NCI-H2196 (cell line): ENCODE measurements at regions not wholly inside any gene's neighbourhood (a gene's known extent, or its start where the extent isn't known, plus 50 kb on each side); places are given as distances from the start of the nearest gene placed in this dataset.

Experiments
- DNase-seq: peaks from one replicate; lab custom pipeline; 2025; ENCODE audit not compliant: unreplicated experiment; lab: John Stamatoyannopoulos, UW

DNA sequence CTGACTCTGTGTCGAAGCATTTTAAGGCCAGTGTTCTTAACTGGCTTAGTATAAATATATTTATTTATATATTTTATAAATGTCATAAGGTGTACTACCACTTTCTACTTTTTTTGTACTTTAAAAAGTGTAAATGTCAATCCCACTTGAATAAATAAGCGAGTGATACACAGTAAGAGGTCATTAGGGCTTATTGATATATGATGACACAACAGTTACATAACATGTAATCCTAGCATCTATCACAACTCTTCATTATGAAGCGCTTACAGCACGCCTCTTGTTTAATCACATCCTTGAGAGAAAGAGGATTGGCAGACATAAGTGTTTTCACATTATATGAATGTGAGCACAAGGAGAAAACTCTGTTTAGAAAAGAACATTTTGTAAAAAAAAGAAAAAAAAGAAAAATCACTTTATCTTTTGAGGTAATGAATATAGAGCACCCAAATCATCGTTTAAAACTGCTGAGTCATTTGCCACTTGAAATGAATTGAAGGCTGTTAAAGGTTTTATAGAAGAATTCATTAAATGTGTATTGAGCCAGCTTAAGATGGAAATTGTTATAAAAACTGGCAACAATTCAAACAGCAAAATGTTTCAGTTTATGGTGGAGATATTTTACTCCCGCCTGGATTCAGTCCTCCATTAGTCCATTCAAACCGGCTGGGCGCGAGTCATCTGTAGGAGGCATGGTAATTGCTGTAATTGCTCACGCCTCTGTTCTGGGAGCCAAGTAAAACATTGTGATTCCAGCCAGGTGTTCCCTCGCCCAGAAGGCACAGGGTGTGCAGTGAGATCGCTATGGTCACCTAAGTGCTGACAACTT is 627.3 kb upstream of the KIRREL3 start:
- peak; percentile 61 for DNase-seq

DNA sequence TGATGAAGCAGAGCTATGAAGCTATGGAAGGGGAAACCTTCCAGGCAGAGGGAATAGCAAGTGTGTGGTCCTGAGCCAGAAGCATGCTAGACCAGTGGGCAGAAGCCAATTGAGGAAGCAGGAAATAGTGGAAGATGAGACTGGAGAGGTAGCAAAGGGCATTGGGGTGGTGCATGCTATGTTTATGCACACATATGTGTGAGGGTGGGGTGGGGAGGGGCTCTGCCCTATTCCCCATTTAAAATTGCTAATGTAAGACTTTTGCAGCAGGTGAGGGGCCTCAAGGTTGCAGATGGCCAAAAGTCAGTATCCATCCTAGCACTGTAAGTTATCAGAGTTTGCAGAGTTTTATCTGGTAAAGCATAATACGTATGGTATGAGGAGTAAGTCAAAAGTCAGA is 626.6 kb upstream of the KIRREL3 start:
- DNase-seq: no peak

DNA sequence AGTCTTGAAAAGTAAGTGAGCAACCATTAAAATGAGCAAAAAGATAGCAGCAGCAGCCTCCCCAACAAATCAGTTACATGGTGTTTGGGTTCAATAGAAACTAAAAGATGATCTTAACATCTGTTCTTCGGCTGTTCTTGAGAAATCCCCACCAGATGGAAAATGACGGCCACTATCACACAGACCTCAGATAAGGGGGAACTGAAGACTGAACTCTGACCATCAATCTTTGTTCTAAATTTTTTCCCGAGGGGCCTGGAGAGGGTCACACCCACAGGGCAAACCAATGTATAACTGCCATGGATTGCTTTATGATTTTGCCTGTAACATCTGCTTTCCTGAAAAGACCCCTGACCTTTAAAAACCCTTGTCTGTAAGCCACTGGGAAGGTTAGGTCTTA is 624.8 kb upstream of the KIRREL3 start:
- DNase-seq: no peak

DNA sequence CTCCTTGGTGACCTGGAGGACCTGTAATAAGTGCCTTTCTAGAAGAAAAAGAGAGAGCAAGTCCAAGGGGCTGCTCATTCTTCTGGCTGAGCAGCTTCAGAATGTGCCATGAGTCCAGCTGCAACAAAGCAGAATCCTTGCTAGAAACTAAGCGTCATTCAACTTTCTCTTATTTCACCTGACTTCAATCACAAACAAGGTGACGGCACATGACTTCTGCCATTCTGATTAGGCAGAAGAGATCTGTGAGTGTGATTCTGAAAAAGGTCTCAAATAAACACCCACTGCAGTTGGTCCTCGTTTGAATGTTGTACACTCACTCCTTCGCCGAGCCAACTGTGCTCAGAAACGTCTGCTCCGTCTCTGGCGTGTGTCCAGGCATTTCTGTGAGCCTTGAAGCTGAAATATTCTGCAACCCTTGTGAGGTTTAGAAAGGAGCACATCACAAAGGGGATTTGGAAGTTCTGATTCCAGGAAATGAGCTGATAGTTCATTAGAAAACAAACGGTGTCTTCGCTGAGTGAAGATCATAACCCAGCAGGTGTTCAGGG is 623.8 kb upstream of the KIRREL3 start:
- DNase-seq: no peak

DNA sequence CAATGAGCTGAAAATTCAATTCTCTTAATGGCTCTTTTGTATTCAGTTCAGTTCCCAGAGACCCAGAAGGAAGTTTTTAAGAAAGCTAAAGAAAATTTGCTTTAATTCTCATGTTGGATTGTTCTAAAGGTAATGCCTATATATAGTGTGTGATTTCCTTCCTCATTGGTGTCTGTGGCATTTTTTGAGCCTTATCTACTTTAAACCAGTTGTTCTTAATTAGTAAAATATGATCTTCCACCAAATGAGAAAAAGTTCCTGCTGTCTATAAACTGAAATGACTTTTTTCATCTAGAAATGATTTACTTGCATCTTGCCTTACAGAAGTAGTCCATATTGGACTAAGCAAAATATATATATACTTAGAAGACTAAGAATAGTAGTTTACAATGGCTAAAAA is 622.1 kb upstream of the KIRREL3 start:
- no peak for DNase-seq

DNA sequence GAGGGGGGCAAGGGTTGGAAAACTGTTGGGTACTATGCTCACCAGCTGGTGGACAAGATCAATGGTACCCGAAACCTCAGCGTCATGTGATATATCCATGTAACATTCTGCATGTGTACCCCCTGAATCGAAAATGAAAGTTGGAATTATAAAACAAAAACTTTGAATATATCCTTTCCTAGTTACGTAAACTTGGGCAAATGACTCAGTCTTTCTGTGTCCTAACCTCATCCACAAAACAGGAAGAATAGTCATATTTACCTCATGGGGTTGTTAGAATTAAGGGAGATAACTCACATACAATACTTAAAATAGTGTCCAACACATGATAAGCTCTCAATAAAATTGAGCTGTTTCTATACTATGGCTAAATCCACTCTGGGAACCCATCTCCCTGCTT is 620.1 kb upstream of the KIRREL3 start:
- no peak for DNase-seq

DNA sequence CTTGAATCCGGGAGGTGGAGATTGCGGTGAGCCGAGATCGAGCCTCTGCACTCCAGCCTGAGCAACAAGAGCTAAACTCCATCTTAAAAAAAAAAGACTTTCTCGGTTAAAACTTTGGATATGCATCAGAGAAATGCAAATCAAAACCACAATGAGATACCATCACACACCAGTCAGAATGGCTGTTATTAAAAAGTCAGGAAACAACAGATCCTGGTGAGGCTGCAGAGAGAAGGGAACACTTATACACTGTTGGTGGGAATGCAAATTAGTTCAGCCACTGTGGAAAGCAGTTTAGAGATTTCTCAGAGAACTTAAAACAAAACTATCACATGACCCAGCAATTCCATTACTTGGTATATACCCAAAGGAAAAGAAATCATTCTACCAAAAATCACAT is 619.4 kb upstream of the KIRREL3 start:
- DNase-seq: no peak

DNA sequence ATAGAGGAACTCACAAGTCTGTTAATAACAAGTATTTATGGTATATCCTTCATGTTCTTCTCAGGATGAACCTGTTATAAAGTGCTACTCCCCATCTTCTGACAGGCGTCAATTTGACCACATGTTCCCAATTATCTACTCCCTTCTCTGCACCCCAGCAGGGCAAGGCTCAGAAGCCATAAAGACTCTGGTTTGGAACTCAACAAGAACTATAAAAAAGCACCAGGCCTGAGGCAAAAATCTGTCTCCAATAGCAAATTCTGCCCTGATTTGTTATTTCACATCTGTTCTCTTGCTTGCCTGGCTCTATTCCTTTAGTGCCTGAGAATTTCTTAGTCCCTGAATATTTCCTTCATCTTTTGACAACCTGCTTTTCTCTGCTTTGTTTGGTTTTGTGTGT is 618.2 kb upstream of the KIRREL3 start:
- DNase-seq: no peak

DNA sequence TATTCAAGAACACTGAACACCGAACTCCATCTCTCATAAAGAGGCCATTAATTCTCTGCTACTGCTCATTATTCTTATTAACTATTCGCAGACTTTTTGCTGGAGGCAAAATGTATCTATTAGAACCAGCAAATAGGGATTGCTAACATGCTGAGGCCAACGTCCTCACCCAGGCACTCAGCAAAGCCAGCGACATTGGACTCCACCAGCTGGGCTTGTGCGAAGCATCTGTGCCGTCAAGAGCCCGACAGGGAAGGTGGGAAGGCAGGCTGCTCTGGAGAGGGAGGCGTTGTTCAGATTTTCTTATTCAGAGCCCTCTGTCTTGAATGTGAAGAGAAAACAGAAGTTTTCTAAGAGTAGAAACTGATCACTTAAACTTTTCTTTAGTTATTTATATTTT is 615.6 kb upstream of the KIRREL3 start:
- DNase-seq: no peak

DNA sequence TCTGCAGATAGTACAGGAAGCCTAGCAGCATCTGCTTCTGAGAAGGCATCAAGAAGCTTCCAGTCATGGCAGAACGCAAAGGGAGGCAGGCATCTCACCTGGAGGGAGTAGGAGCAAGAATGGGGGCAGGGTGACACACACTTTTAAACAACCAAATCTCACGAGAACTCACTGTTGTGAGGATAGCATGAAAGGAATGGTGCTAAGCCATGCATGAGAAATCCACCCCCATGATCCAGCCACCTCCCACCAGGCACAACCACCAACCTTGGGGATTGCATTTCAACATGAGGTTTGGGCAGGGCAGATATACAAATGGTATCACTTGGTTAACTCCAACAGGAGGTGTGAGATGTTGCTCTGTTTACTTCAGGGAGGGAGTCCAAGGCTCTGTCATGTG is 612.0 kb upstream of the KIRREL3 start:
- DNase-seq: no peak

DNA sequence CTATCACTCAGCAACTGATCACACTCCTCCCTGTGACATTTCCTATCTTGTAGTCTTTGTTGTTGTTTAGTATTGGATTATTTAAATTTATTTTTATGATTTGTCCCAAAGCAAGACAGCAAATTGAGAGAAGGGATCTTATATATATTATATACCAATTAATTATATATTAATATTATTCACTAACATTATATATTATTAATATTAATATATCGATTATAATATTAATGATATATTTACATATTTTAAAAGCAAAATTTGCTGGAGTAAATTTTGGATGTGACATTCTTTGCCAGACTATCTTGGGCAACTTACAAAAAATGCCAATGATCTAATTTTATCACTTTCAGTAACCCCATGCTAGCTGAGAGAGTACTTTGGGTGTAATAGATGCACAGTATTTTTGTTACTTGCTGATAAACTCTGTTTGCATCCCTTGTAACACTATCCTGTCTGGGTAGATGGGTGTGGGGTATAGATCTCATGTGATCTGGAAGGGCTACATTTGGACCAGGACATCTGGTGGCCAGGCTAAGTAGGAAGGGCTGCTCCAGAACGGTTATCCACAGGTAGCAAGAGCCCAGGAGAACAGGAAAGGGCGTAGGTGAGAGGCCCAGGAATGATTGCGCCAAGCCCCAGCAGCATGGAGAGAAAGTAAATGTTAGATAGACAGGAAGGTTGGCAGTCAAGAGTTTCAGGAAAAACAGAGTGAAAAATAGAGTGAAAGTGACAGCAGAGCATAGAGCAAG is 608.6 kb upstream of the KIRREL3 start:
- no peak for DNase-seq

DNA sequence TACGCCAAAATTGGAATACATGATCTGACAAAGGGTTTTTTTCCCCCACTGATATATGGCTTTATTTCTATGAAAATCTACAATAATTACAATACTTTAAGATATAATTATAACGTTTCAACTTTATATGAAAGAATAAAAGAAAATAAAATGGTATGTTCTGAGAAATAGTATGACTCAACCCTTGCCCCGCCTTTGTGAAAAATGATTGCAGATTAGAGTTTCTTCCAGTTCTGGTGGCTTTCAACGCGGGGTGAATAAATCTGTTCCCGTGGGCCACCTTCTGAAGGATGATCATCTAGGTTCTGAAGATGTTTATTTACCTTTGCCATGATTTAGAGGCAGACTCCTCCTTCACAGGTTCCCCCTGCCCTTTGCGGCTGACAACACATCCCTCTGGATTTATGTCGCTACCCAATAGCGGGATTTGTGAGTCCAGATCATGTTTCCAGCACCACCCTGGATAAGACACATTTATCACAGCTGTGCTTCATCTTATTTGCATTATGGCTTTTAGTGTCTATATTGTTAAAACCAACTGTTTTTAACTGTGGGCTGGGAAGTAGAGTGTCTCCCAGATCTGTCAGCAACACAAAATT is 607.0 kb upstream of the KIRREL3 start:
- no peak for DNase-seq

DNA sequence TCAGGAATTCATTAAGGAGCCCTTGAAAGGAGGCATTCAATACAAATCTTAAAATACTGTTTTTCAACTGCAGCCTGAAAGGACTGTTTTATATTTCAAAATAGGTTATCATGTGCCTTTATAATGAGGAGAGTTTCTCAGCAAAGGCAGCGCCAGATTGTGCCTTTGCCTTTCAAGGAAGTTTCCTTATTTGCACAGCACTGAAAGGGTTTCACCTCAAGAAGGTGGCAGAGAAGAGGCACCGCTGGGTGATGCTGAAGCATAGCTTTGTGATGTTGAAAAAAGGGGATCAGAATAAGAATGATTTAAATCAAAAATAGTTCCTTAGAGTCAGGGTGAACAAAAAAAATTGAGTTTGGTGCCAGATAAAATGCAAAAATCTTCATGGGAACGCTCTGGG is 601.0 kb upstream of the KIRREL3 start:
- no peak for DNase-seq

DNA sequence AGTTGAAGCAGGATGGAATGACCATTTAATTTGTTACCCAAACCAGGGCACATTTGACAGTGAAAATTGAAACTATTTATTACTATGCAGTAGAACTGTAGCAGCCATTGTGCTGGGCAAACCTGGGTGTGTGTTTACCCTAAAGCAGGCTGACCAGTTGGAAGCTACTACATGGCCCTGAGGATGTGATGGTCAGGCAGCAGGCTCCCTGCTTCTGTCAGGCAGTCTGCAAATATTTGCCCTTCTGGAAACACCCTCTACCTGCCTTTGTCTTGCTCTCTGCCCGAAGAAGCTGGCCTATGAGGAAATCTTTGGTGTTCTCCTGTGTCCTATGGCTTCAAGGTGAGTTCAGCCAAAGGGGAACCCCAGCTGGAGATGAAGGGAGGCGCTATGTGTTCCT is 600.1 kb upstream of the KIRREL3 start:
- no peak for DNase-seq

DNA sequence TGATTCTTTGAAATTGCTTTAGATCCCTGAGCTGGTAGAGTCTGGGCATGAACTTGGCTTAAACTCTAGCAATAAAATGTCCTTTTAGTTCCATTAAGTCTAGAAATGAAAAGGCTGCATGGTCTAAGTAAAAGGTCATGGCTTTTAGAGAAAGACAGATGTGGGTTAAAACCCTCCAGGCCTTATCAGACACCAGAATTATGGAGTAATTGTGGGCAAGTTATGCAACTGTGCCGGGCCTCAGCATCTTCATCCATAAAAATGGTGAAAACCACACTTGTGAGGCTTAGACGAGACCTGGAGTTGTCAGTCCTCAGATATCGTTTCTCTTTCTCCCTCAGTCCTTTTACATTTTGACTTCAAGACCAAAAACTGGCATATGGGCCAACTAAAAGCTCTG is 597.9 kb upstream of the KIRREL3 start:
- no peak for DNase-seq

DNA sequence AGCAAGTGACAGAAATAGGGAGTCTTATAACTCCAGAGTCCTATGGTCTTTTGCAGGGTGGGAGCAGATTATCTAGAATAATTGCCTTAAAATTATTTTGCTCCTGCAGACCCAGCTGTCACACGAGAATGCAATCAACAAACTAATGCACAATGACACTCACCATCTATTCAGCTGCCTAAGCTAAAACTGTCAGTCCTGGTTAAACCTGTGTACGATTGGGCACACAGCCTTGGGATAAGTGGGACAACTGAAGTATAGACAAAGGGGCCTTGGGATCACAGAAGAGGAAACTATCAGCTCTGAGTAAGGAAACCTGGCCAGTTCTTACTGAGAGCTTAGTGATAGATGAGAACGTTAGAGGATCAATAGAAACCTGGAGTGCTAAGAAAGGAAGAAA is 595.9 kb upstream of the KIRREL3 start:
- DNase-seq: no peak

DNA sequence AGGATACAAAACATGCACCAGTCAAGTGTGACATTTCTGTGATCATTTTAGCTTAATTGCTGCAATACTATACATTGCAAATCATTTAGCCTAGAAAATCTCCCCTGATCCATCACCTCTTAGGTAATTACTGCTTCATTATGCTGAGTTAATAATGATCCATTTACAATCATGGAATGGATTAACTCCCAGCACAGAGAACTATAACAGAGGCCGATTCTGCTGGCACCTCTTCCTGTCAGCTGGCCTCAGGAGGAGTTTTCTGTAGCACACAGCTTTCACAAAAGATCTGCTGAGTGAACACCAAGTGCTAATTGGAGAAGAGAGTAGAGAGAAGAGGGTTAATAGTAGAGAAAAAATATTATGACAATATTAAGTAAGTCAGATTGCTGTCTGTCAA is 591.8 kb upstream of the KIRREL3 start:
- DNase-seq: no peak

DNA sequence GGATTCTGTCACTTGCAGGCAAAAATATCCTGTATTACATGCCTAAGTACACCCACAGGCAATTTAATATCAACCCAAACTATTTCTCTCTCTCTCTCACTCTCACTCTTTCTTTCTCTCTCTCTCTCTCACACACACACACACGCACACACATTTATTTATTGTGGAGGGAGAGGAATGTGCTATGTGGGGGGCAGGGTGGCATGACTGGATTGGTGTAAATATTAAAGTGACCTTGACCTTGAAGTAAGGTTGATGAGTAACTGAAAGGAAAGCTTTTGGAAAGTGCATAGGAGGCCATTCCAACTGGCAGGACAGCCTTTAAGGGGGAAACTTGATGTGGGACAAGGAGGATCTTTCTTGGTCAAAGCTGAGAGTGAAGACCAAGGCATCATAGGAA is 589.7 kb upstream of the KIRREL3 start:
- DNase-seq: no peak

DNA sequence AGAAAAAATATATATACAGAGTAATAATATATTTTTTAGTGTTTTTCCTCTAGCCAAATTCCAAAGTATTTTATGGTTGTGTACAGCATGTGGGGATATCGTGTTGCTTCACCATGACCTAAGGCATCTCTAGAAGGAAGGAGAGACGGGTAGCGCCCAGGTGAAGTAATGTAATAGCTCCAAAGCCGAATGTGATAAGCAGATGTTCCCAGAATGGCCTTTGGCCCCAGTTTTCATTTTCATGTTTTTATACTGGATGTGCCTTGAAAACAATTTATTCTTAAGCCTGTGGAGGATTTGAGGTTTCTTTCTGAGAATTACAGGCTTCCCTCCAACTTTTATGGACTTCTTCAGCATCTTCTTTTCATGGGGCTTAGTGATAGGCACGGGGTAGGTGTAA is 587.9 kb upstream of the KIRREL3 start:
- DNase-seq: no peak

DNA sequence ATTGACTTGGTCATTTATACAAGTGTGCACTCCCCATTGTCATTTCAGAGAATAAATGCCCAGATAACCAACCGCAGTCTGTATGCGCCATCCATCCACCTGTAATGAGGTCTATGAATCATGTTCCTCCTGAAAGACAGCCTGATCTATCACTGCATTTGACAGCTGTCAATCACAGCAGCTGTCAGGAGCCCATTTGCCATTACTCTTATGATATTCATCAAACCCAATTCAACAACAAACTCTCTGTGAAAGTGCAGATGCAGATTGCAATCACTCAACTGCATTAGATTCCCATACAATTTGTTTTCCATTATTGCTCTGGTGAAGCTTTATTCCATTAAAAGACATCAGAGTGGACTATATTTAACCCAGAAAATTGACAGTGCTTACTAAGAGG is 586.9 kb upstream of the KIRREL3 start:
- DNase-seq: no peak

DNA sequence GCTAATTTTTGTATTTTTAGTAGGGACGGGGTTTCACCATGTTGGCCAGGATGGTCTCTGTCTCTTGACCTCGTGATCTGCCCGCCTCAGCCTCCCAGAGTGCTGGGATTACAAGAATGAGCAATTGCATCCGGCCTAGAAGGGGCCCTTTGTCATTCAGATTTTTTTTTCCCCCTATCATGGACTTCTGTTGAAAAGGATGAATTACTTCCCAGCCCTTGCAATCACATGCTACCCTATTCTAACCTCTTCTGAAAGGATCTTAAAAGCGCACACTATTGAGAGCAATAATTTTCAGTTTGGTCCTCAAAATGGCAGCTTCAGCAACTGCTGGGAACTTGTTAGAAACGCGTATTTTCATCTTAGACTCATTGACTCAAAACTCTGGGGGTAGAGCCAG is 575.6 kb upstream of the KIRREL3 start:
- DNase-seq: no peak

DNA sequence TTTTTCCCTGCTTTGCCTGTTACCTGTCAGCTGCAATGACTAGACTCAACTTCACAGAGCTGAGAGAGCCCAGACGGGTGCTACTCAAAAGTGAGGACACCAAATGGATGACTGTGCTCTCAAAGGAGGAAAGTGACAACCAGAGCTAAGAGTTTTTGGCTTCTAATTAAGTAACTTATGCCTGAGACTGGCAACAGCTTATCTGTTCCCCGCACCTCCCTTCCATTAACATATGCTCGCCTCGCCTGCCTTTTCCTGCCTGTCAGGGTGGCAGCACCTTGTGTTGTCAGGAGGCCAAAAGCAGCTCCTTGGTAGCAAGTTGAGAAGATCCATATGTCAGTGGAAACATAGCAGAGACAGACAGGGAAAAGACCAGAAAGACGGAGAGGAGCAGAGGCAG is 573.9 kb upstream of the KIRREL3 start:
- no peak for DNase-seq
